Neutrophil (primary cell): ENCODE measurements at regions not wholly inside any gene's neighbourhood (a gene's known extent, or its start where the extent isn't known, plus 50 kb on each side); places are given as distances from the start of the nearest gene placed in this dataset.

ENCODE experiments used
- H3K27ac ChIP-seq: fragments of 200-600 bp; sonication (generic); 2 replicates; pipeline ENCODE4 v1.5.1; 2016; ENCODE audit warnings: mild to moderate bottlenecking, moderate library complexity
- H3K27me3 ChIP-seq: fragments of 200-600 bp; sonication (generic); 2 replicates; pipeline ENCODE4 v1.6.0; 2016; ENCODE audit warnings: mild to moderate bottlenecking
- H3K36me3 ChIP-seq: fragments of 200-600 bp; sonication (generic); 2 replicates; pipeline ENCODE4 v1.5.1; 2017
- H3K4me1 ChIP-seq, 2 experiments: fragments of 200-600 bp in 1 of 2; sonication (generic) in 1 of 2; 1 replicate in 1 of 2; 2 replicates in 1 of 2; pipeline versions ENCODE4 v1.5.1 to v1.6.1; 2013 to 2016; ENCODE audit warnings: low read depth in 1 of 2, low read length in 1 of 2, mild to moderate bottlenecking in 1 of 2, moderate library complexity in 1 of 2; ENCODE audit not compliant: control insufficient read depth in 1 of 2, insufficient read depth in 1 of 2
- H3K4me3 ChIP-seq, 2 experiments: fragments of 200-600 bp in 1 of 2; sonication (generic) in 1 of 2; 1 replicate in 1 of 2; 2 replicates in 1 of 2; pipeline ENCODE4 v1.5.1; 2013 to 2016; ENCODE audit warnings: low read depth in 1 of 2, low read length in 1 of 2, mild to moderate bottlenecking in 1 of 2, moderate library complexity in 1 of 2
- H3K9me3 ChIP-seq: fragments of 200-600 bp; sonication (generic); 2 replicates; pipeline ENCODE4 v1.5.1; 2016
- TF ChIP-seq, protein P1 (sequence below): fragments of 200-600 bp; sonication (generic); IDR thresholded peaks from 2 replicates; pipeline ENCODE4 v1.5.1; 2016; ENCODE audit warnings: antibody characterized with exemption

DNA sequence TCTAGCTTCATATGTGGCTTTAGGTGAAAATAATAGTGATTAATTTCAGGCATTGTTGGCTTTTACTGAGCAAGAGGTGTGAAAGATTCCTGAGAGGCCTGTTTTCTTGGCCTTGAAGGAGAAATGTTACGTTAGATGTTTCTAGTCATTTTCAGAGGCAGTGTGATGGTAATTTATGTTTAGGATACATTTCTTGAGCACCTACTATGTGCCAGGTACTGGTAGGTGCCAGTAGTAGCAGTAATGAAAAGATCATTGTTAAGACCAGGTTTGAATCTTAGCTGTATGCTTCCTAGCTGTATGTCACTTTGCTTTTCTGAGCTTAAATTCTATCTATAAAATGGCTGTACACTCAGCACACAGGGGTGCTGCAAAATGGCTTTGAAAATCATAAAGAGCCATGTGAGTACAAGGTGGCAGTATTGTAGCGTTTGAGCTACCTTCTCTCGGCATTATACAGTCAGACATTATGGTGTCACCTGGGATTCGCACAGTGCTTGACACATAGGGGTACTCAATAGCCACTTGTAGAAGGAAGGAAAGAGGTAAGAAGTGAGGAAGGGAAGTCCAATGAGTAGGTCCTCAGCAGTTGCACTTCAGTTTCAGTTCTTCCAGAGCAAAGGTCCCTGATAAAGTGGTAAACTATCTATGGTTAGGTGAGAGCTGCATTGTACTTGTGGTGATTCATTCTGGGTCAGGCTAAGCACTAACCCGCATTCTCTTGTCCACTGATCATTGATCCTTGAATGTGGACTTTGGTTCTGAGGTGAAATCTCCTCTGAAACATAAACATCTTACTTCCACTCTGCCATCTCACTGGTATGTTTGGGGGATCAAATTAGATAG lies 166.5 kb upstream of the NR3C1 start:
- Histone ChIP-seq H3K36me3 (no peaks in the 10 kb centered on the region), H3K9me3 (no peaks in the 10 kb centered on the region), H3K27me3 (no peaks in the 10 kb centered on the region), H3K4me1 (no peaks in the 10 kb centered on the region), H3K4me3 (no peak overlapping the region), H3K27ac (no peak overlapping the region)
- TF ChIP-seq, protein P1, sequence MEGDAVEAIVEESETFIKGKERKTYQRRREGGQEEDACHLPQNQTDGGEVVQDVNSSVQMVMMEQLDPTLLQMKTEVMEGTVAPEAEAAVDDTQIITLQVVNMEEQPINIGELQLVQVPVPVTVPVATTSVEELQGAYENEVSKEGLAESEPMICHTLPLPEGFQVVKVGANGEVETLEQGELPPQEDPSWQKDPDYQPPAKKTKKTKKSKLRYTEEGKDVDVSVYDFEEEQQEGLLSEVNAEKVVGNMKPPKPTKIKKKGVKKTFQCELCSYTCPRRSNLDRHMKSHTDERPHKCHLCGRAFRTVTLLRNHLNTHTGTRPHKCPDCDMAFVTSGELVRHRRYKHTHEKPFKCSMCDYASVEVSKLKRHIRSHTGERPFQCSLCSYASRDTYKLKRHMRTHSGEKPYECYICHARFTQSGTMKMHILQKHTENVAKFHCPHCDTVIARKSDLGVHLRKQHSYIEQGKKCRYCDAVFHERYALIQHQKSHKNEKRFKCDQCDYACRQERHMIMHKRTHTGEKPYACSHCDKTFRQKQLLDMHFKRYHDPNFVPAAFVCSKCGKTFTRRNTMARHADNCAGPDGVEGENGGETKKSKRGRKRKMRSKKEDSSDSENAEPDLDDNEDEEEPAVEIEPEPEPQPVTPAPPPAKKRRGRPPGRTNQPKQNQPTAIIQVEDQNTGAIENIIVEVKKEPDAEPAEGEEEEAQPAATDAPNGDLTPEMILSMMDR: no peak

DNA sequence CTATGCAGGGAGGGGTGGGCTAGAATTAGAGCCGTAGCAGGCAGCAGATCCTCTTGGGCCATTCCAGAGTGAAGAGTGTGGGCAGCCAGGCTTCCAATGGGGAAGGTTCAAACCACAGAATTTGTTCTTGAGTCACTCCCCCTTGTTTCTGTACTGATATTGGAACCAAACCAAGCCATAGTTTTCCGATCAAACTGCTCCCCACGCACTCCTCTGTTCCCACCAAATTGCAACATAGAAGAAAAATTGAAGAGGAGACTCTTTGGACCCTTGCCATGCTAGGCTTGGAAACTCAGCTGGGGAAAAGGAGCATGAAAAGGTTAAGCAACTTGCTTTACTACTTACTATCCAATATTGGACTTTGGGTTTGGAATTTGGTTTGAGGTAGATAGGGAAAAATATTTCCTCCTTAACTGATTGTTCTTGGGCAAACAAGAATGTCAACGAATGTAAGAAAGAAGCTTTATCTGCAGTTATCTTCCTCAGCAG lies 165.8 kb upstream of the NR3C1 start:
- no peak overlapping the region for H3K4me3 ChIP-seq
- no peaks in the 10 kb centered on the region for H3K36me3 ChIP-seq
- no peaks in the 10 kb centered on the region for H3K4me1 ChIP-seq
- TF ChIP-seq, protein P1: no peak
- H3K9me3 ChIP-seq: no peaks in the 10 kb centered on the region
- no peaks in the 10 kb centered on the region for H3K27me3 ChIP-seq
- no peak overlapping the region for H3K27ac ChIP-seq

DNA sequence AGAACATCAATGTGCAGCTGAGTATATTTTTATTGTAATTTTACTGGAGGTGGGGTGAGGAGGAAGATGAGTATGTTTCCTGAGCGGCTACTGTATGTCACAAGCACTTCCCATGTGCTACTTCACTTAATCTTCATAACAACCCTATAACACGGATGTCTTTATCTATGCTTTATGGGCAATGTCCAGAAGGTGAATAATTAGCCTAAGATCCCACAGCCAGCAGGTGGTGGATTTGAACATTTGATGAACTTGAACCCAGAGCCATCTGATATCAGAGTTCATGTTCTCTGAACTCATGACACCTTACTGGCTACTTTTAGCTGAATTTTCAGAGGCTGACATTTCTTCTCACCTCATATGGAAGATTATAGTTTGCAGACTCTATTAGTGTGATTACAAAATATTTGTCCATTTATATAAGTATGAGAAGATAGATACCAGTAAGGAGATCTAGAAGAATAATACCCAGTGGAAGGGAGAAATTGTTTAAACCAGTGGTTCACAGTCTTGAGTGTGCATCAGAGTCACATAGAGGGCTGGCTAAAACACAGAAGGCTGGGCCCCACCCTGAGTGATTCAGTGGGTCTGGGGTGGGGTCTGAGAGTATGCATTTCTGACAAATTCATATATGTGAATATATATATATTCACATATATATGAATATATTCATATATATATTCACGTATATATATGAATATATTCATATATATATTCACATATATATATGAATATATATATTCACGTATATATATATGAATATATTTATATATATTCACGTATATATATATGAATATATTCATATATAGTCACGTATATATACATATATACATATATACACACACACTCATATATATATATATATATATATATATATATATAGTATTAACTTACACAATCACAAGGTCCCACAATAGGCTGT lies 164.4 kb upstream of the NR3C1 start:
- H3K4me3 ChIP-seq: no peak overlapping the region
- no peak overlapping the region for H3K27ac ChIP-seq
- H3K9me3 ChIP-seq: no peaks in the 10 kb centered on the region
- no peaks in the 10 kb centered on the region for H3K36me3 ChIP-seq
- no peaks in the 10 kb centered on the region for H3K4me1 ChIP-seq
- H3K27me3 ChIP-seq: no peaks in the 10 kb centered on the region
- TF ChIP-seq, protein P1: no peak

DNA sequence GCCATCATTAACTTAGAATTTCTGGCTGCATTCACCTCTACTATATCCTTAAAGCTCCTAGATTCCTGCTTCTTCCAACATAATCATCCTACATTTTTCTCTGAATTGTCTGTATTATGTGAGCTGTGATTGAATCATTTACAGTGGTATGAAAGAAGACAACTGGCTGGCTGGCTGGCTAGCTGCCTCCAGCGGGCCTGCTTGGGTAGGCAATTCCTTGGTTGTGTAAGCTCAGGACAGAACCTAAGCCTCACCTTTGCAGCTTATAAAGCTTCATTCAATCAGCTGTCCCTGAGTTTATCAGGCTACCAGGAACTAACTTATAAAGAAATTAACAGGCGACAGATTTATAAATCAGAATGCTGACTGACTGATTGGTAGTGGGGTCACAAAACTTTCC lies 162.7 kb upstream of the NR3C1 start:
- H3K4me1 ChIP-seq: no peaks in the 10 kb centered on the region
- H3K36me3 ChIP-seq: no peaks in the 10 kb centered on the region
- no peaks in the 10 kb centered on the region for H3K9me3 ChIP-seq
- no peaks in the 10 kb centered on the region for H3K27me3 ChIP-seq
- no peak overlapping the region for H3K4me3 ChIP-seq
- TF ChIP-seq, protein P1: no peak
- no peak overlapping the region for H3K27ac ChIP-seq

DNA sequence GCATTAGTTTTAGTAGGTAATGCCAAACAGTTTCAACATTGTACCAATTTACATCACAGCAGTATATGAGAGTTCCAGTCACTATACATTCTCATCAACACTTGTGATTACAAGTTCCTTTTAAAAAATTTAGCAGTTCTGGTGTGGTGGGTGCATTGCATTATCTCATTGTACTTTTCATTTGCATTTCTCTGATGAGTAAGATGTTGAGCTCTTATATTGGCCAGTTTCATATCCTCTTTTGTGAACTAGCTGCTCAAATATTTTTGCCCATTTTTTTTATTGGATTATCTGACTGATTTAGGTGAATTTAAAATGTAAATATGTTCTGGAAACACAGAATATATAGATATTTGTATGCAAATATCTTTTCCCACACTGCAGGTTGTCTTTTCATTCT lies 160.9 kb upstream of the NR3C1 start:
- Histone ChIP-seq H3K27ac (no peak overlapping the region), H3K4me1 (no peaks in the 10 kb centered on the region), H3K9me3 (no peaks in the 10 kb centered on the region), H3K4me3 (no peak overlapping the region), H3K36me3 (no peaks in the 10 kb centered on the region), H3K27me3 (no peaks in the 10 kb centered on the region)
- TF ChIP-seq, protein P1: no peak
